Neural cell (in vitro differentiated cells): ENCODE measurements at regions not wholly inside any gene's neighbourhood (a gene's known extent, or its start where the extent isn't known, plus 50 kb on each side); places are given as distances from the start of the nearest gene placed in this dataset.

Experiments
- H2AFZ ChIP-seq: fragments of 200-600, 300-800 bp; sonication (generic), shearing (Covaris generic); 2 replicates; pipeline ENCODE4 v1.6.0; 2014; ENCODE audit warnings: low read depth, mild to moderate bottlenecking, antibody characterized with exemption, low read length, moderate library complexity
- H3F3A ChIP-seq: fragments of 200-600 bp; shearing (Covaris generic); 2 replicates; pipeline ENCODE4 v1.6.1; 2016; ENCODE audit warnings: mild to moderate bottlenecking, moderate library complexity, mixed read lengths, antibody characterized with exemption, low read length; ENCODE audit not compliant: insufficient read depth, poor library complexity, severe bottlenecking
- H3K27ac ChIP-seq: fragments of 200-600, 300-800 bp; sonication (generic), shearing (Covaris generic); 2 replicates; pipeline ENCODE4 v1.5.1; 2014; ENCODE audit warnings: mild to moderate bottlenecking, low read length, moderate library complexity
- H3K27me3 ChIP-seq: fragments of 300-800, 200-600 bp; sonication (generic), shearing (Covaris generic); 2 replicates; pipeline ENCODE4 v1.6.0; 2014; ENCODE audit warnings: mild to moderate bottlenecking, low read depth, low read length, moderate library complexity; ENCODE audit not compliant: insufficient read depth
- H3K36me3 ChIP-seq: fragments of 300-800, 200-600 bp; sonication (generic), shearing (Covaris generic); 2 replicates; pipeline ENCODE4 v1.5.1; 2014; ENCODE audit warnings: mild to moderate bottlenecking, antibody characterized with exemption, low read length, moderate library complexity; ENCODE audit not compliant: insufficient read depth
- H3K4me2 ChIP-seq: fragments of 300-800, 200-600 bp; sonication (generic), shearing (Covaris generic); 2 replicates; pipeline ENCODE4 v1.6.0; 2014; ENCODE audit warnings: mild to moderate bottlenecking, low read length
- H3K4me3 ChIP-seq: fragments of 300-800, 200-600 bp; sonication (generic), shearing (Covaris generic); 2 replicates; pipeline ENCODE4 v1.5.1; 2014; ENCODE audit warnings: mild to moderate bottlenecking, low read length, moderate library complexity
- H3K79me2 ChIP-seq: fragments of 200-600 bp; shearing (Covaris generic); replicated peaks from 2 replicates; pipeline ENCODE4 v1.6.0; 2014; ENCODE audit warnings: mild to moderate bottlenecking, low read length, moderate library complexity; ENCODE audit not compliant: insufficient read depth
- H3K9ac ChIP-seq: fragments of 300-800, 200-600 bp; sonication (generic), shearing (Covaris generic); 2 replicates; pipeline ENCODE4 v1.6.1; 2016; ENCODE audit warnings: mild to moderate bottlenecking, low read length, mixed read lengths
- H3K9me2 ChIP-seq: fragments of 200-600 bp; shearing (Covaris generic); 2 replicates; pipeline ENCODE4 v1.6.1; 2016; ENCODE audit warnings: mild to moderate bottlenecking, low read length, mixed read lengths; ENCODE audit not compliant: insufficient read depth
- H3K9me3 ChIP-seq: fragments of 200-600, 300-800 bp; sonication (generic), shearing (Covaris generic); 2 replicates; pipeline ENCODE4 v1.6.1; 2016; ENCODE audit warnings: mild to moderate bottlenecking, mixed run types, low read length, moderate library complexity, mixed read lengths
- H4K20me1 ChIP-seq: fragments of 200-600 bp; shearing (Covaris generic); 2 replicates; pipeline ENCODE4 v1.6.1; 2016; ENCODE audit warnings: mild to moderate bottlenecking, mixed run types; ENCODE audit not compliant: insufficient read depth
- EP300 ChIP-seq: fragments of 450-650 bp; conservative IDR thresholded peaks from 2 replicates; pipeline ENCODE4 v1.6.1; 2014; ENCODE audit warnings: antibody characterized with exemption, mild to moderate bottlenecking, moderate library complexity; ENCODE audit not compliant: poor library complexity, severe bottlenecking
- EZH2 ChIP-seq: fragments of 200-600, 300-800 bp; shearing (Covaris generic), sonication (generic); IDR thresholded peaks from 2 replicates; pipeline ENCODE4 v1.6.1; 2014; ENCODE audit warnings: antibody characterized with exemption, low read length, borderline replicate concordance, mild to moderate bottlenecking; ENCODE audit not compliant: insufficient read depth, poor library complexity, severe bottlenecking
- MXI1 ChIP-seq: fragments of 450-650 bp; conservative IDR thresholded peaks from 2 replicates; pipeline ENCODE4 v1.6.1; 2014; ENCODE audit warnings: antibody characterized with exemption, mild to moderate bottlenecking; ENCODE audit not compliant: poor library complexity, severe bottlenecking
- POLR2AphosphoS5 ChIP-seq: IDR thresholded peaks from 2 replicates; pipeline ENCODE4 v1.6.1; 2012
- RAD21 ChIP-seq: fragments of 450-650 bp; conservative IDR thresholded peaks from 2 replicates; pipeline ENCODE4 v1.6.1; 2014; ENCODE audit warnings: antibody characterized with exemption, mild to moderate bottlenecking, moderate library complexity
- SMC3 ChIP-seq: fragments of 450-650 bp; conservative IDR thresholded peaks from 2 replicates; pipeline ENCODE4 v1.6.1; 2014; ENCODE audit warnings: antibody characterized with exemption, mild to moderate bottlenecking, moderate library complexity; ENCODE audit not compliant: poor library complexity
- TAF1 ChIP-seq: IDR thresholded peaks from 2 replicates; pipeline ENCODE4 v1.6.1; 2012; ENCODE audit warnings: low read depth
- TF ChIP-seq, protein P1 (sequence below): fragments of 450-650 bp; IDR thresholded peaks from 2 replicates; pipeline ENCODE4 v1.5.1; 2014; ENCODE audit warnings: antibody characterized with exemption, mild to moderate bottlenecking, moderate library complexity; ENCODE audit not compliant: poor library complexity, severe bottlenecking
- TF ChIP-seq, protein P2 (sequence below): IDR thresholded peaks from 2 replicates; pipeline ENCODE4 v1.6.1; 2012; ENCODE audit warnings: borderline replicate concordance

DNA sequence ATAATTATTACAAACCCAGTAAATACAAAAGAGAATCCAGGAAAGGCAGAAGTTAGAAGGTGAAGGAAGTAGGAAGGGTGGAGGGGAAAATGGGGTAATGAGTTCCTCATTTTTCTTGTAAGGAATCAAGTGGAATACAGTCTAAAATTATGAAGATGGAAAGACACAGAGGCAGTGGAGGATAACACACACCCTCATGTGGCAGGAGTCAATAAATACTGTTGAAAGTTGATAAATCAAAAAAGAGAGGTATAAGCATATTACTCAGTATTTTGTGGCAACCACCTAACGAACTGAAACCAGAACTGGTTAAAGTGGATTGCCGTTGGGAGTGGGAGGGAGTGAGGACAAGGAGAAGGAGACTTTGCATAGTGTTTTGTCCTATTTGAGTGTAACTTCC lies 78.6 kb upstream of the SLC44A3 start:
- TF ChIP-seq MXI1 (no peak), POLR2AphosphoS5 (no peak), EP300 (no peak), SMC3 (no peak), TAF1 (no peak), EZH2 (no peak), RAD21 (no peak)
- TF ChIP-seq, protein P1, sequence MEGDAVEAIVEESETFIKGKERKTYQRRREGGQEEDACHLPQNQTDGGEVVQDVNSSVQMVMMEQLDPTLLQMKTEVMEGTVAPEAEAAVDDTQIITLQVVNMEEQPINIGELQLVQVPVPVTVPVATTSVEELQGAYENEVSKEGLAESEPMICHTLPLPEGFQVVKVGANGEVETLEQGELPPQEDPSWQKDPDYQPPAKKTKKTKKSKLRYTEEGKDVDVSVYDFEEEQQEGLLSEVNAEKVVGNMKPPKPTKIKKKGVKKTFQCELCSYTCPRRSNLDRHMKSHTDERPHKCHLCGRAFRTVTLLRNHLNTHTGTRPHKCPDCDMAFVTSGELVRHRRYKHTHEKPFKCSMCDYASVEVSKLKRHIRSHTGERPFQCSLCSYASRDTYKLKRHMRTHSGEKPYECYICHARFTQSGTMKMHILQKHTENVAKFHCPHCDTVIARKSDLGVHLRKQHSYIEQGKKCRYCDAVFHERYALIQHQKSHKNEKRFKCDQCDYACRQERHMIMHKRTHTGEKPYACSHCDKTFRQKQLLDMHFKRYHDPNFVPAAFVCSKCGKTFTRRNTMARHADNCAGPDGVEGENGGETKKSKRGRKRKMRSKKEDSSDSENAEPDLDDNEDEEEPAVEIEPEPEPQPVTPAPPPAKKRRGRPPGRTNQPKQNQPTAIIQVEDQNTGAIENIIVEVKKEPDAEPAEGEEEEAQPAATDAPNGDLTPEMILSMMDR = no peak
- TF ChIP-seq, protein P2, sequence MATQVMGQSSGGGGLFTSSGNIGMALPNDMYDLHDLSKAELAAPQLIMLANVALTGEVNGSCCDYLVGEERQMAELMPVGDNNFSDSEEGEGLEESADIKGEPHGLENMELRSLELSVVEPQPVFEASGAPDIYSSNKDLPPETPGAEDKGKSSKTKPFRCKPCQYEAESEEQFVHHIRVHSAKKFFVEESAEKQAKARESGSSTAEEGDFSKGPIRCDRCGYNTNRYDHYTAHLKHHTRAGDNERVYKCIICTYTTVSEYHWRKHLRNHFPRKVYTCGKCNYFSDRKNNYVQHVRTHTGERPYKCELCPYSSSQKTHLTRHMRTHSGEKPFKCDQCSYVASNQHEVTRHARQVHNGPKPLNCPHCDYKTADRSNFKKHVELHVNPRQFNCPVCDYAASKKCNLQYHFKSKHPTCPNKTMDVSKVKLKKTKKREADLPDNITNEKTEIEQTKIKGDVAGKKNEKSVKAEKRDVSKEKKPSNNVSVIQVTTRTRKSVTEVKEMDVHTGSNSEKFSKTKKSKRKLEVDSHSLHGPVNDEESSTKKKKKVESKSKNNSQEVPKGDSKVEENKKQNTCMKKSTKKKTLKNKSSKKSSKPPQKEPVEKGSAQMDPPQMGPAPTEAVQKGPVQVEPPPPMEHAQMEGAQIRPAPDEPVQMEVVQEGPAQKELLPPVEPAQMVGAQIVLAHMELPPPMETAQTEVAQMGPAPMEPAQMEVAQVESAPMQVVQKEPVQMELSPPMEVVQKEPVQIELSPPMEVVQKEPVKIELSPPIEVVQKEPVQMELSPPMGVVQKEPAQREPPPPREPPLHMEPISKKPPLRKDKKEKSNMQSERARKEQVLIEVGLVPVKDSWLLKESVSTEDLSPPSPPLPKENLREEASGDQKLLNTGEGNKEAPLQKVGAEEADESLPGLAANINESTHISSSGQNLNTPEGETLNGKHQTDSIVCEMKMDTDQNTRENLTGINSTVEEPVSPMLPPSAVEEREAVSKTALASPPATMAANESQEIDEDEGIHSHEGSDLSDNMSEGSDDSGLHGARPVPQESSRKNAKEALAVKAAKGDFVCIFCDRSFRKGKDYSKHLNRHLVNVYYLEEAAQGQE = no peak

DNA sequence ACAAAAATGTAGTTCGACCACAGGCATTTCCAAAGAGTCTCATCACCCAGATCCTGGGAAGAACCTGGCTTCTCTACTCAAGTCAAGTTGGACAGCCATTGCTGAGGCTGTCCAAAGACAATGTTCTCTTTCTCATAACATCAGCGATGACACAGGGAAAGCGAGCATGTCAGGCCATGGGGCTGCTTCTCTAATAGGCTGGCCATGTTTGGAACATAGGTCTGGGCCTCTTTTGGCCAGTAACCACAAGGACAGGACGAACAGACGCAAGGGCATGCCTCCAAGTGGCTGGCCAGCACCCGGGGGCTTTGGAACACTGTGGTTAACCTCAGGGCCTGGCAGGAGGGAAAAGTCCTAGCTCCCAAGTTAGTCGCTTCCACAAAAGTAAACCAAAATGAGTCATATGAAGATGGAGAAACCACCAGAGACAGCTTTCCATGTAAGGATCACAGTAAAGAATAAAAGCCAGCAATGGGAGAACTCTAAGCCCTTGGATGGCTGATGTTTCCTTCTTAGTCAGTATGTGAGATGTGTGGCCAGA lies 80.6 kb upstream of the SLC44A3 start:
- Histone ChIP-seq H3K4me3 (no peak overlapping the region), H3K9ac (no peak overlapping the region), H3K27me3 (no peaks in the 10 kb centered on the region), H3K9me3 (no peaks in the 10 kb centered on the region), H3K4me2 (no peak overlapping the region), H4K20me1 (no peaks in the 10 kb centered on the region), H3K79me2 (no peaks in the 10 kb centered on the region), H2AFZ (no peak overlapping the region), H3K9me2 (no peaks in the 10 kb centered on the region), H3F3A (no peaks in the 10 kb centered on the region), H3K36me3 (no peaks in the 10 kb centered on the region), H3K27ac (no peak overlapping the region)
- TF ChIP-seq EZH2 (no peak), POLR2AphosphoS5 (no peak), MXI1 (no peak), EP300 (no peak), SMC3 (no peak), RAD21 (no peak), TAF1 (no peak)
- TF ChIP-seq, protein P1 = no peak
- TF ChIP-seq, protein P2 = no peak

More for the DNA sequence above, 78.6 kb upstream of the SLC44A3 start:
- no peaks in the 10 kb centered on the region for H4K20me1 ChIP-seq
- H3K36me3 ChIP-seq = no peaks in the 10 kb centered on the region
- no peak overlapping the region for H3K4me3 ChIP-seq
- no peaks in the 10 kb centered on the region for H3K27me3 ChIP-seq
- no peak overlapping the region for H3K4me2 ChIP-seq
- H3K79me2 ChIP-seq = no peaks in the 10 kb centered on the region
- no peaks in the 10 kb centered on the region for H3K9me2 ChIP-seq
- no peak overlapping the region for H2AFZ ChIP-seq
- no peaks in the 10 kb centered on the region for H3F3A ChIP-seq
- H3K9me3 ChIP-seq = no peaks in the 10 kb centered on the region
- no peak overlapping the region for H3K27ac ChIP-seq
- H3K9ac ChIP-seq = no peak overlapping the region
